ENCODE measurements at regions not wholly inside any gene's neighbourhood (a gene's known extent, or its start where the extent isn't known, plus 50 kb on each side); places are given as distances from the start of the nearest gene placed in this dataset.

DNA sequence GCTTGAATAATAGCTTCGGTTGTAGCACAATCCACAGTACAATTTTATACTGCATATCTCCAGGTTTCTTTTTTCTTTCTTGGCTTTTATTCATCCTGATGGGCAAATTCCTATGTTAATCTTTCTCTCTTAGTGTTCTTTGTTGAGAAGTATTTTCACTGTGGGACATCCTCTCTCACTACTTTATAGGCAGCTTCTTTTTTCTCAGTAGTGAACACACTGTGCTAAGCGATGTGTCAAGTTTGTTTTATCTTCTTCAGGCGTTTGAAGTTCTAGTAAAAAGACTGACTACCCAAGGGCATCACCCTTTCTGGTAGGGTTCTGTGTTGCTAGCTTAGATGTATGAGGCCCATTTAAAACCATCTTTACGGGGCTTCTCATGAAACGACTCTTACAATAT lies 182.1 kb downstream of the FAM170A start:
- no peak for TF ChIP-seq GATA2 (IDR thresholded peaks at IDR 0.05; ENCODE audit: low read depth, low read length)
- TF ChIP-seq GATA3 (IDR thresholded peaks at IDR 0.05; ENCODE audit: low read depth, low read length) = no peak
